HepG2 (cell line): ENCODE measurements at regions not wholly inside any gene's neighbourhood (a gene's known extent, or its start where the extent isn't known, plus 50 kb on each side); places are given as distances from the start of the nearest gene placed in this dataset.

Experiments
- ARID3A ChIP-seq: IDR thresholded peaks from 2 replicates; pipeline ENCODE4 v1.6.1; 2012; ENCODE audit warnings: low read depth, low read length, improper control_type of control experiment
- CREB3 ChIP-seq: sonication (generic); formaldehyde crosslinking; IDR thresholded peaks from 2 replicates; pipeline ENCODE4 v1.5.0; 2020; ENCODE audit warnings: missing genetic modification reagents
- DPF2 ChIP-seq: sonication (generic); formaldehyde crosslinking; IDR thresholded peaks from 2 replicates; pipeline ENCODE4 v1.4.0; 2020; ENCODE audit warnings: mild to moderate bottlenecking, low read depth, missing genetic modification reagents, borderline replicate concordance
- HDAC2 ChIP-seq: sonication (generic); formaldehyde crosslinking; IDR thresholded peaks from 2 replicates; pipeline ENCODE4 v1.4.0; 2020; ENCODE audit warnings: missing genetic modification reagents
- HIC2 ChIP-seq: sonication (generic); formaldehyde crosslinking; IDR thresholded peaks from 2 replicates; pipeline ENCODE4 v1.9.0; 2022; ENCODE audit warnings: low read depth, missing genetic modification reagents
- JDP2 ChIP-seq: sonication (generic); formaldehyde crosslinking; IDR thresholded peaks from 2 replicates; pipeline ENCODE4 v1.8.1; 2022; ENCODE audit warnings: missing genetic modification reagents, borderline replicate concordance
- KAT7 ChIP-seq: IDR thresholded peaks from 2 replicates; pipeline ENCODE4 v1.6.1; 2018; ENCODE audit warnings: borderline replicate concordance, missing compliant biosample characterization
- MTA3 ChIP-seq: sonication (generic); formaldehyde crosslinking; IDR thresholded peaks from 2 replicates; pipeline ENCODE4 v1.4.0; 2020; ENCODE audit warnings: missing genetic modification reagents
- NPAS2 ChIP-seq: sonication (generic); formaldehyde crosslinking; IDR thresholded peaks from 2 replicates; pipeline ENCODE4 v1.8.0; 2022; ENCODE audit warnings: mild to moderate bottlenecking, missing genetic modification reagents, borderline replicate concordance
- NR2F1 ChIP-seq, 2 experiments: fragments of 450-650 bp in 1 of 2; formaldehyde crosslinking in 1 of 2; IDR thresholded peaks; 2 replicates each; pipeline versions ENCODE4 v1.5.0 to v1.6.1; 2016 to 2020; ENCODE audit warnings: mild to moderate bottlenecking in 1 of 2, missing compliant biosample characterization in 1 of 2, missing genetic modification reagents in 1 of 2, moderate library complexity in 1 of 2
- PCBP1 ChIP-seq: fragments of 200-400 bp; formaldehyde crosslinking; IDR thresholded peaks from 2 replicates; pipeline ENCODE4 v1.6.1; 2017; ENCODE audit warnings: mild to moderate bottlenecking, low read depth, low read length, borderline replicate concordance
- RFX1 ChIP-seq: fragments of 450-650 bp; IDR thresholded peaks from 2 replicates; pipeline ENCODE4 v1.6.1; 2017
- RXRB ChIP-seq: IDR thresholded peaks from 2 replicates; pipeline ENCODE4 v1.6.1; 2016; ENCODE audit warnings: borderline replicate concordance, missing genetic modification reagents, missing compliant biosample characterization
- SMAD1 ChIP-seq: sonication (generic); formaldehyde crosslinking; IDR thresholded peaks from 2 replicates; pipeline ENCODE4 v1.4.0; 2020; ENCODE audit warnings: missing genetic modification reagents, low read depth, mild to moderate bottlenecking, borderline replicate concordance
- SPEN ChIP-seq: sonication (generic); formaldehyde crosslinking; IDR thresholded peaks from 2 replicates; pipeline ENCODE4 v1.5.1; 2020; ENCODE audit warnings: low read depth, mild to moderate bottlenecking, missing genetic modification reagents
- TP53 ChIP-seq: sonication (generic); formaldehyde crosslinking; conservative IDR thresholded peaks from 2 replicates; pipeline ENCODE4 v1.4.0; 2020; ENCODE audit warnings: missing genetic modification reagents
- YEATS2 ChIP-seq: sonication (generic); formaldehyde crosslinking; IDR thresholded peaks from 2 replicates; pipeline ENCODE4 v1.4.0; 2020; ENCODE audit warnings: missing genetic modification reagents, borderline replicate concordance
- ZFX ChIP-seq: sonication (generic); formaldehyde crosslinking; IDR thresholded peaks from 2 replicates; pipeline ENCODE4 v1.4.0; 2020; ENCODE audit warnings: mild to moderate bottlenecking, low read depth, missing genetic modification reagents, moderate library complexity
- ZNF160 ChIP-seq: sonication (generic); formaldehyde crosslinking; IDR thresholded peaks from 2 replicates; pipeline ENCODE4 v1.8.0; 2022; ENCODE audit warnings: mild to moderate bottlenecking, inconsistent platforms, missing genetic modification reagents
- ZNF329 ChIP-seq: sonication (generic); formaldehyde crosslinking; IDR thresholded peaks from 2 replicates; pipeline ENCODE4 v1.9.0; 2021; ENCODE audit warnings: low read depth, mild to moderate bottlenecking, missing genetic modification reagents
- ZNF574 ChIP-seq: sonication (generic); formaldehyde crosslinking; IDR thresholded peaks from 2 replicates; pipeline ENCODE4 v1.4.0; 2020; ENCODE audit warnings: missing genetic modification reagents
- ZNF589 ChIP-seq: sonication (generic); formaldehyde crosslinking; conservative IDR thresholded peaks from 2 replicates; pipeline ENCODE4 v1.8.0; 2022; ENCODE audit warnings: mild to moderate bottlenecking, moderate library complexity, missing genetic modification reagents
- ZNF766 ChIP-seq: sonication (generic); formaldehyde crosslinking; IDR thresholded peaks from 2 replicates; pipeline ENCODE4 v1.5.0; 2020; ENCODE audit warnings: missing genetic modification reagents, borderline replicate concordance

- no peak for TF ChIP-seq RXRB (CRISPR knock-in tag)
- no peak for TF ChIP-seq ARID3A
- no peak for TF ChIP-seq PCBP1
- TF ChIP-seq TP53 (CRISPR knock-in tag) = no peak
- TF ChIP-seq ZFX = peak; percentile 80
- TF ChIP-seq ZNF160 (CRISPR knock-in tag) = no peak
- TF ChIP-seq NPAS2 (CRISPR knock-in tag) = no peak
- TF ChIP-seq ZNF766 (CRISPR knock-in tag) = no peak; the same call in 1 of the 2 replicates
- 0 out of 2 replicates have a peak, but pooled peaks have one; percentile 24 for TF ChIP-seq YEATS2
- TF ChIP-seq RFX1 = no peak
- TF ChIP-seq SPEN = peak; percentile 74
- TF ChIP-seq NR2F1 (CRISPR knock-in tag; IDR thresholded peaks at IDR 0.05) = no peak
- peak; percentile 82 for TF ChIP-seq ZNF574
- no peak for TF ChIP-seq SMAD1
- no peak for TF ChIP-seq HIC2
- TF ChIP-seq KAT7 (CRISPR knock-in tag) = no peak
- no peak; the same call in 1 of the 2 replicates for TF ChIP-seq JDP2 (CRISPR knock-in tag)
- TF ChIP-seq ZNF329 (CRISPR knock-in tag) = no peak; the same call in 1 of the 2 replicates
- 0 out of 2 replicates have a peak, but pooled peaks have one; percentile 35 for TF ChIP-seq HDAC2 (CRISPR knock-in tag)
- no peak for TF ChIP-seq ZNF589 (CRISPR knock-in tag)
- TF ChIP-seq DPF2 (CRISPR knock-in tag) = no peak
- no peak for TF ChIP-seq MTA3 (CRISPR knock-in tag)
- TF ChIP-seq CREB3 (CRISPR knock-in tag) = no peak
Observed at GRCh38 chr15:62389885-62390790, 225.1 kb upstream of the C2CD4B start, which contains the start of gene TLN2 (continued).
